Adipose tissue (tissue), 3 donors: ENCODE measurements at regions not wholly inside any gene's neighbourhood (a gene's known extent, or its start where the extent isn't known, plus 50 kb on each side); places are given as distances from the start of the nearest gene placed in this dataset.
"Not testable (repeated sequence)": the region's sequence is repeated elsewhere in the genome, so short reads cannot be mapped to it uniquely, and the experiment has no call there.

Source experiments
- H3K27ac ChIP-seq: one replicate; pipeline ENCODE4 v1.5.1; 2013; ENCODE audit warnings: low read depth, low read length
- WGBS, 3 donors: extraction: QIAGEN DNeasy Blood & Tissue Kit; methylation state at CpG; one replicate each; pipeline ENCODE4 v1.1.7; 2013; 5-methylcytosine and 5-hydroxymethylcytosine counted together
- donor health status: healthy with polysubstance abuse.
- donor health status: Bipolar disorder and iron deficiency.
- donor health status: healthy.

DNA sequence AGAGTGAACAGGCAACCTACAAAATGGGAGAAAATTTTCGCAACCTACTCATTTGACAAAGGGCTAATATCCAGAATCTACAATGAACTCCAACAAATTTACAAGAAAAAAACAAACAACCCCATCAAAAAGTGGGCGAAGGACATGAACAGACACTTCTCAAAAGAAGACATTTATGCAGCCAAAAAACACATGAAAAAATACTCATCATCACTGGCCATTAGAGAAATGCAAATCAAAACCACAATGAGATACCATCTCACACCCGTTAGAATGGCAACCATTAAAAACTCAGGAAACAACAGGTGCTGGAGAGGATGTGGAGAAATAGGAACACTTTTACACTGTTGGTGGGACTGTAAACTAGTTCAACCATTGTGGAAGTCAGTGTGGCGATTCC is 117.0 kb upstream of the CTAGE1 start:
- WGBS, 3 donors = 62 to 88% (median 80%) methylated on average over 2 of the region's 4 CpGs
- not testable (repeated sequence) for H3K27ac ChIP-seq

DNA sequence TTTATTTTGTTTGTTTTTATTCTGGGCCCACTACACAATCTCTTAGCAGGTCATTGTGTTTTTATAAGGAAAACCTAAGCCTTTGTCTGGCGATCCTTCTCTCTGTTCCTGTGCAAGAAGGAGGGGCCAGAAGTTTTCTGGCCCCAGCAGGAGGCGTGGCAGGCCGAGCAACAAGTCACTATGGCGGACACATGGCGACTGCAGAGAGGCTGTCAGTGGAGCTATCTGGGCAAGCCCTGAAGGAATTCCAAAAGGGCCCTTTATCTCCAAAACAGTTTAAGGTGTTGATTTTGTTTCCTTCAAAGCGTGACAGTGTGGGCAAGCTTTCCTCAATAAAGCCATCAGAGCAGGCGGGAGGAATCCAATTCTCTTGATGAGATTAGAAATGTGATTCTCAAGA is 118.8 kb upstream of the CTAGE1 start:
- no peak overlapping the region for H3K27ac ChIP-seq

DNA sequence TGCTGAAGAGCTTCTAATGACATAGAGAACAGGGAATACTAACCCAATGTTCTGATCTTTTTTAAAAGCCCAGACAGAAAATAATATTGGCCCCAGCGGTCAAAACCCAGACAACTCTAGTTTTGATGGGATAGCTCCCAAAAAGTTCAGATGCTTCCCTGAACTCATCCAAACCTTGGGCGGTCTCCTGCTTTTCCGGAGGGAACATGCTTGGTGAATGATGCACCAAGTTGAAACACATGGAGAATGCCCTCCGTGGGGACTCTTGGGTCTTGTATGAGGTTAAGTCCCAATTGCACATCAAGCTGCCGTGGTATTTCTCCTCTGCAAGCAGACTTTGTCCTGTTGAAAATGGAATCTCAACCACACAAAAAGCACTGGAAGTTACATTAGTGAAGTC is 120.7 kb upstream of the CTAGE1 start:
- 80 to 88% (median 83%) methylated on average over 5 of the region's 5 CpGs for WGBS, 3 donors
- H3K27ac ChIP-seq = no peak overlapping the region

More for the DNA sequence above, 118.8 kb upstream of the CTAGE1 start:
- 90 to 95% (median 94%) methylated on average over 7 of the region's 7 CpGs for WGBS, 3 donors

DNA sequence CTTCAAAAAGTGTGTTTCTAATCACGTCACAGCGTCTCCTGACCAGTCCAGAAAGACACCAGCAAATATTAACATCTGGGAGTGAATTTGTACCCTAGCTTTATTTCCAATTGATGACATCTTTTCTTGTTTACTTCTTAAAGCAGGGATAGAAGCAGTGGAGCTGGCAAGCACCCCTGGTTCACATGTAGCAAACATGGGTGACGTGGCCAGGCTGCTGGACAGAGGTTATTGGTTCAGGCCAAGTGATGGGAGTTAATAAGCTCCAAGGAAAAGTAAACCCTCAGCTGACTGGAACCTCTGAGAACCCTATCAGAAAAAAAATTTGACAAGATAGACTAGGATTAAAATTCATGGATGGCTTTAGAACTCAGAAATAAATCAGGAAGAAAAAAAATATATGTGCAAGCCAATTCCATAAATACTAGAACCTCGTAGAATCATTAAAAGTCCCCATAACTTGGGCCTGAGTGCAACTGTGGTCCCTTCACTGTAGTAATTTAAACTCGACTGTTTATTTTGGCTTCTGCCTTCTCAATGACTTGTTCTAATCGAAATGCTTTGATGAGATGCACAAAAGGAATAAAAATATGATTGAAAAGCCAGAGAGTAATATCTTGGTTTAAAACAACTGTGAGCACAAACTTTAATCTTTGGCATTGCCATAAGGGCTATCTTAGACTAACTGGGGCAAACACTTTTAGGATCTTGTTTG is 121.5 kb upstream of the CTAGE1 start:
- H3K27ac ChIP-seq = no peak overlapping the region
- 67 to 83% (median 75%) methylated on average over 6 of the region's 6 CpGs for WGBS, 3 donors

DNA sequence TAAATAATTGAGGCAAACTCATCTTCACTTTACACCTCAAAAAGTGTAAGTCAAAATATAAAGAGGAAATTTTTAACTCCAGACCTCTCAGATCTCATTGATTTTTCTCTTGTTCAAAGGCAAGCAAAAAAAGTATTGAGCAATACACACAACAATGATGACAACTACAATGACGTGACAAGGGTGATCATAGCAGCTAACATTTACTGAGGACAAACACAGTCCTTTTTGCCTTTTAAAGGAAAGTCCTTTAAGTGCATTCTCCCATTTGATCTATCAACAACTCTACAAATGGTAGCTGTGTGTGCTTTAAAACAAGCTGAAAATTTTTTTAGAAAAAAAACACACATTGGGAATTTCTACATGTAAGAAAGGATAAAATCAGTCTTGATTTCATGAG is 123.5 kb upstream of the CTAGE1 start:
- 25 to 91% (median 85%) methylated on average over 1 of the region's 1 CpG for WGBS, 3 donors
- H3K27ac ChIP-seq = no peak overlapping the region

DNA sequence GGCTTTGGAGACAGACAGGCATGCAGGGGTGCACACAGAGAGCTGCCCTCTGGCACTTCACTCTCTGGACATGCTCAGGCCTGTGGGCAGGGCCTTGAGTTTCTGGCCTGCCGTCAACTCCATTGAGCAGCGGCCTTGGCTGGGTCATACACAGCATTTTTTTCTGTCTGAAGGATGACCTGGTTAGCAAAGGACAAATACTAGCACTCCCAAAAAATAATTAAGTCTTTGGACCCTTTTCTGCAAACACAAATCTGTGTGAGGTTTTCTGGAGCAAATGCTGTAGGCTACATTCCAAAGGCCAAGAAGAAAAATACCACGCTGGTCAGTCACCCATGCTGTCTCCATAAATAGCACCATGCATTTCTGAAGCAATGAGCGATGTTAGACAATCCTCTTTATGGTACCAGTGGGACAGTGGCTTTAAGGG is 124.7 kb upstream of the CTAGE1 start:
- WGBS, 3 donors = 60 to 72% (median 65%) methylated on average over 4 of the region's 4 CpGs
- no peak overlapping the region for H3K27ac ChIP-seq

DNA sequence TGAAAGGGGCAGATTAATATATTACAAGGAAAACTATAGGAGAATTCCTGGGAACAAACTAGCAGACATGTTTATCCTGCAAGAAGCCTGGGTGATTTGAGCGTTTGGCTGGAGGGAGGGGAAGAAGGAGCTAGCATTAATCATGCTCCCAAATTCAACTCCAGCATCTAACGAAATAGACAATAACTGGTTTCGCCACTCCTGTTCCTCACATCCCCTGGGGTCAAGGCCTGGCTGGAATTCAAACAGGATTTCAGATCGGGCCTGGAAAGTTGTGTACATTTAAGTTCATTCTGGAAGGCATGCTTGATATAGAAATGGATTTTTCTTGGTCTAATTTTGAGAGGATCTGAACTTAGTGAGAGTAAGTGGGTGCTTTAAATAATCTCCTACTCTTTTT is 126.1 kb upstream of the CTAGE1 start:
- 44 to 71% (median 63%) methylated on average over 4 of the region's 4 CpGs for WGBS, 3 donors
- no peak overlapping the region for H3K27ac ChIP-seq

DNA sequence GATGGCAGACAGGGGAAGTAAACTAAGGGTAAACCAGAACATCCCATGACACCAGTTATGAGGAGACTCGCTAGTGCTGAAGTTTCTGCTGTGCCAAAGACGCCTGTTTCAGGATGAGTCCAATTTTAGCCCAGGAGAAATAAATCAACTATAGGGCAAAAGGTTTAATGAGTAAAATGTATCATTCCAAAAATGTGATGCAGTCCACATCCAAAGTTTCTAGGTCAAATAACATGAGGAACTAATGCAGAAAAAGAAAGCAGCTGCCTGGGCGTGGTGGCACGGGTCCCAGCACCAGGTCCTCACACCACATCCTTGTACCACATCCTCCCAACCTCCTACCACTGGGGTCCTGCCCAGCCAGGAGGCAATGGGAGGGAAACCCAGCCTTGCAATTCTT is 126.9 kb upstream of the CTAGE1 start:
- WGBS, 3 donors = 44 to 75% (median 58%) methylated on average over 4 of the region's 4 CpGs
- H3K27ac ChIP-seq = no peak overlapping the region

DNA sequence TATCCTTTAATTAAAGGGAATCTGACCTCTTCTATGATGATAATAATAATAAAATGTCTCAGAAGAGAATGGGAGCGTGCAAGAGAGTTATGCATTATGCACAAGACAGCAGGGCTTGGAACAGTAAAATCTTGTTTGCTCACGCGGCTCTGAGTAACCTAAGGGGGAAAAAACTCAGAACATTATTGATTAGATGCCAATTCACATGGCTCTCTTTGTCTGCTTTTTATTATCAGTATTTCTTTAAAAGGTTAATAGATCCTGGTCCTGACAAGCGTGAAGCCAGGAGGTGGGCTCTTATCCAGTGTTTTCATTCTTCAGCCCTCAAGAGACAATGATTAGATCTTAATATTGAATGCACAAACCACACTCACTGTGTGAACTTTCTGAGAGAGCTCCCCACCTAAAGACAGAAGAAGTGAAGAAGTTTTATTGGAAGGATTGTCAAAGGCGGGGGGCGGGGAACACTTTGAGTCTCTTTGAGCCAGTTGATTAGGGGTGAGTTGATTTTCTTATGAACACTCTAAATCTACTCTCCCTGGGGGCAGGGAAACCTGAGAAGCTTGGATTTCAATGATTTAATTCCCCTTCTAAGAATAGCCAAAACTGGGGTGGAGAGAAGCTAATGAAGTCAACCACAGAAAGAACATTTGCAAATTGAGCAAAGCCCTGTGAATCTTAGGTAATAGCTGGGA is 127.5 kb upstream of the CTAGE1 start:
- H3K27ac ChIP-seq = no peak overlapping the region
- 69 to 80% (median 79%) methylated on average over 6 of the region's 6 CpGs for WGBS, 3 donors

DNA sequence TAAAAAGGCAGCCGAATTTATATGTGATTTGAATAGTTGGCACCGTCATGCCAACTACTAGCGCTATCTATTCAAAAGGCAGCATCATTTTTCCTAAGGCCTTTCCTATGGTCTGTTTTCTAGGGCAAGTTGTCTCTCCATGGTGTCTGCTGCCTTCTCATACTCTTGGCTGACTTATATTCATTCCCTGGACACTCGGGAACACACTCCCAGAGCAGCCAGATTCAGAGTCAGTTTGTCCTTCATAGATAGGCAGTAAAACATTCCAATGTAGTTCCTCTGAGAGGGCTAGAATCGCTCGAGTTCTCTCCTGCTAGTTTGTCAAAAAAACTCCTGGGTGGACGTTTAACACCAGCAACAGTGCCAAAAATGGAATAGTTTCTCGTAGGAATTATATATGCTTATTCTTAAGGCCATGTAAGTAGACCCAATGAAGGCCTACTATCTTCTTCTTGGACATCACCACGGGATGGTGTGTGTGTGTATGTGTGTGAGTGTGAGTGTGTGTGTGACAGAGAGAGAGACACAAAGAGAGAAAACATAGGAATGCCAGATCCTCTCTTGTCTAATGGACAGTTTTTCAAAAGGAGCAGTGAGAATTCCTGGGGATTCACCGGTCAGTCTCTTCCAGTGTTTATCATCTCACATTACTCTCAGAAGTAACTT is 129.3 kb upstream of the CTAGE1 start:
- no peak overlapping the region for H3K27ac ChIP-seq
- 67 to 75% (median 71%) methylated on average over 10 of the region's 10 CpGs for WGBS, 3 donors

DNA sequence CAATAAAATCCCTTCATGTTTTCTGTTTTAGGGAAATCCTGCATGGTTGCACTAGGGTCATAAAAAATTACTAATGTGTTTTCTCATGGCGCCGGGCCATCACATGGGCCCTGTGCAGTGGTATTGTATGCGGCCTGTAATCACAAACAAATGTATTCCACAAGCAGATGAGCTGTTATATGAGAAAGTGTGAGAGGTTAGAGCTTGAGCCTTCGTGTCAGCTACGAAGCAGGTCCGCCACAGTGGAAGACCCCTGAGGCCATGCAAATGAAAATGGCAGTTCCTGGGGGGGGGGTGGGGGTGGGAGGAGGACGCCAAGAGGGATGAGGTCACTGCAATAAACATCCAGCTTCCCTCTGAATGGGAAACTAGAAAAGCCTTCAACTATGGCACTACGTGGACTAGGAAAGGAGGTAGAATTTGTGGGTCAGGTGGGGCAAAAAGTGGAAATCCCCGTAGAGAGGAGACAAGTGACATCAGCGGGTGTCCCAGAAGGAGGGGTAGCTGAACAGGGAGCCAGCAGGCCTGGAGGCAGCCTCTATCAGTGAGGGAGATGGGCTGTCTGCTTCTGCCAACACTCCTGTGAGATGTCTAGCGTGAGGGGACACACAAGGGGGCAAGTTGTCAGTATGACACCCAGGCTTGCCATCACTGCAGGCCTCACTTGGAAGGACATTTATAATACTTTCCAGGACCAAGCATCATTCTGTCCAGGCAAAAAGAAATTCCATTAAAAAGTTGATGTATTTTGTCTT is 130.3 kb upstream of the CTAGE1 start:
- no peak overlapping the region for H3K27ac ChIP-seq
- 75 to 81% (median 81%) methylated on average over 11 of the region's 11 CpGs for WGBS, 3 donors

DNA sequence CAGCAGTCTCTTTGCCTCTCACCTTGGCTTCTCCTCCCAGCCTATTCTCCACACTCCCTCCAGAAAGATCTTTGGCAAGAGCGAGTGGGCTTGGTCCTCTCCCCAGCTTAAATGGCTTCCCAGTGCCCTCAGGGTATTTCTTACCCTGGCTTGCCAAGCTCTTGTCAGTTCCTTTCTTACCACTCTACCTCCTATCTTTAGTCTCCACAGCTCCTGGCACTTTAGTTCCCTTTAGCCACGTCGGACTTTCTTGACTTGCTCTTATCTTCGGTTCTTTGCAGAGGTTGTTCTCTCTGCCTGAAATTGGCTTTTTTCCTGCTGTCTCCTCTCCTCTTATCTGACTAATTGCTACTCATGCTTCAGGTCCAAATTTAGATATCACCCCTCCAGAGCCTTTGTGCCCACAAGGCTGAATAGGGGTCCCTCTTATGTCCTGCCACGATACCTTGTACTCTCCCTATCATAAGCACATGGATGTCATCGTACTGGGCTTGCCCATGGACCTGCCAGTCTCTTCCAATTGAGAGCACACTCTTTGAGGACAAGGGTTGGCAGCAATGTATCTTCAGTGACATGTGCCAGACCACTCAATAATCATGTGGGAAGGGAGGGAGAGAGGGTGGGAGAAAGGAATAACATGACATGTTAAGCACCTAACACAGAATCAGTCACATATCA is 131.7 kb upstream of the CTAGE1 start:
- WGBS, 3 donors = 75 to 89% (median 78%) methylated on average over 6 of the region's 6 CpGs
- no peak overlapping the region for H3K27ac ChIP-seq

DNA sequence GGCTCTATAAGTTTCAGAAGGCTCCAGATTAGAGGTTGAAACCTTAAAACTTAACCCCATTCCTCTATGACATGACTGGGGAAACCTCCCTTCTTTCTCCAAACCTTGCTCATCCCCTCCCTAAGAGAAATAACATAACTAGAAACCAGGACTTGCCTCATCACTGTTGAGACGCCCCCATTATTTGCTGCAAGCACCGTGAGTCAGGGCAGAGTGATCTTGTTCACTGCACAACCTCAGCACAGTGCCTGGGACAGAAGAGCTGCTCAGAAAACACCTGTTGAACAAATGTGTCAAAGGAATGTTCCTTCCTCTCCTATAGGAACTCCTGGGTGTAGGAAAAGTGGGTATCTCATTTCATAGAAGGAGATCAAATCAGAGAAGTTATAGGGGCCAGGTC is 132.7 kb upstream of the CTAGE1 start:
- H3K27ac ChIP-seq = no peak overlapping the region
- 79 to 82% (median 82%) methylated on average over 2 of the region's 2 CpGs for WGBS, 3 donors

DNA sequence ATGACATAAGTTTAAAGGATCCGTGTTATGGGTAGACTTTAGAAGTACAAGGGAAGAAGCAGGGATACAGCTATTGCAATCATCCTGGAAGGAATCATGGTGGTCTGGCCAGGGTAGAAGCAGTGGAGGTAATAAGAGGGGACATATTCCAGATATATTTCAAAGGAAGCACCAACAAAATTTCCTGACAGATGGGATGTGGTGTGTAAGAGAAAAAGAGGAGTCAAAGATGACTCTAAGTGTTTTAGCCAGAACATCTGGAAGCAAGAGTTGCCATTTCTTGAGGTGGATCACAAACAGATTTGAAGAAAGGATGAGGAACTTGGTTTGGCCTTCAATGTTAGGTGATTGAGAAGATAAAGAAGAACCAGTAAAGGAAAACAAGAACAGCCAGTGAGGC is 133.1 kb upstream of the CTAGE1 start:
- WGBS, 3 donors = 89 to 100% (median 90%) methylated on average over 1 of the region's 1 CpG
- H3K27ac ChIP-seq = no peak overlapping the region

DNA sequence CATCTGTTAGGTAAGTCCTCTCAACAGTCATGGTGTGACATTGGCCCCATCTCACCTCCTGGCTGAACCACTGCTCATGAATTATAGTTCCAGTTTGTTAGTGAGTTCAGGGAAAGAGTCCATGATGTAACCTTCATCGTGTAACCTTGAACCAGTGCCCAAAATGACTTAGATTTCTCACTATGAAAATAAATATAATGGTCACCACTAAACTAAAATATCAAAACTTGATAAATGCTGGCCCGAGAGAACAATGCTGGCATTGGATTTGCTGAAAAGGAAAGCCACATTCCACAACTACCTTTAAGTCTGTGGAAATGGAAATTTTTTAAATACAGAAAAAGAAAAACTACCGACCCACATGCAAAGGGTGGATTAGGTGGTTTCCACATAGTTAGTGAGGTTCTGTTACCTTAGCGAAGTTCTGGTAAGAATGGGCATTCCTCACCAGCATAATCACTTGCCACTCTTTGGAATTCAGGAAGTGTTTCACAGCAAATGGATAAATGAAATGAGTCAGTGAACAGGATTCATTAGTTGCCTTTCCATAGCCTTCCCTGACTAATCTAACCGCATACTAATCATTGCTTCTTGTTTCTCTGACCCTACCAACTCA is 133.9 kb upstream of the CTAGE1 start:
- H3K27ac ChIP-seq = no peak overlapping the region
- 53 to 71% (median 60%) methylated on average over 5 of the region's 5 CpGs for WGBS, 3 donors

DNA sequence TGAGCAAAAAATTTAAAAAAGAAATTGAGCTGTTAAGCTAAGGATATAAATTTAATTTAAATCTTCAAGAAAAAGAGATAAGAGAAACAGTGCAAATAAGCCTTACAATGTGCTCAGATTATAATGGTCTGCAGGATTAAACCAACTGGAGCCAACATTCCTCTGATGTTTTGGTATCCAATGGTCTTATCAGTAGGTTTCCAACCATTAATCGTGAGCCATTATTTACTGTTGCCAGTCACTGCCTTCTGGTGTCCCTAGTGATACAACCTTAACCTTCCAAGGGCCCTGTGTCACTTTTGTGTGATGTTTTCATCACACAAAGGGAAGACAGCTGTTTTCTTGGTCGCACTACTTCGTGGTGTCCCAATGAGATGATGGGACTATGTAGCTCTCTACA is 134.5 kb upstream of the CTAGE1 start:
- H3K27ac ChIP-seq = no peak overlapping the region
- 39 to 73% (median 67%) methylated on average over 3 of the region's 3 CpGs for WGBS, 3 donors

DNA sequence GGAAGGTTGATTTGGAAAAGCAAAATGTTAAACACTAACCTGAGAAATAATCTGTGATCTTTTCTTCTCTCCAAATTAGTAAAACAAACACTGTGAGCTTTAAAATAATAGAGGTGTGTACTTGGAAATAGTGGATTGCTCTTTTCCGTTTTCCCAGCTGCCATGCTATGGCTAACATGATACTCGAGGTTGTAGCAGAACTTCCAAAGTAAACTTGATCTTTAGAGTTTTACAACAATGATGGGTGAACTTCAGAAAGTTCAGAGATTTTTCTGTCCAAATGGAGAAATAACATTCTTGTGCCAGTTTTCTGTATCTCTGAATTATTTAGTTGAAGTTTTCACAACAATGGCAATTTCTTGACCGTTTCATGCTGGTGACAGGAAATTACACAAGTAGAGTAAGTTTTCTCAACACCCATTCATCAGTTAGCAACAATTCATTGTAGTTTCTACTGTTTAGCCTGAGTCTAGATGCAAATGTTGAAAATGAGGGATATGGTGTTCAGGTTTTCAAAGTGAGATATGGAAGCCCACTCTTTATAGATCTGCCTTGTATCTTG is 135.3 kb upstream of the CTAGE1 start:
- no peak overlapping the region for H3K27ac ChIP-seq
- WGBS, 3 donors = 74 to 83% (median 74%) methylated on average over 3 of the region's 3 CpGs
